Karpas-422 (cell line): ENCODE measurements at regions not wholly inside any gene's neighbourhood (a gene's known extent, or its start where the extent isn't known, plus 50 kb on each side); places are given as distances from the start of the nearest gene placed in this dataset.
A peak's percentile ranks its signal among the peaks of the same experiment; 100 is the strongest.

Experiments
- DNase-seq: peaks from one replicate; pipeline ENCODE4 v3.0.0-alpha.2; 2015
- H2AFZ ChIP-seq: fragments of 200-600 bp; sonication (generic); 2 replicates; pipeline ENCODE4 v1.6.1; 2014; ENCODE audit warnings: antibody characterized with exemption, low read length, mixed read lengths
- H3K27ac ChIP-seq: fragments of 200-600 bp; sonication (generic); 2 replicates; pipeline ENCODE4 v1.5.1; 2014; ENCODE audit warnings: mild to moderate bottlenecking, low read length, moderate library complexity
- H3K27me3 ChIP-seq: fragments of 200-600 bp; sonication (generic); 2 replicates; pipeline ENCODE4 v1.6.1; 2014; ENCODE audit warnings: low read length, mixed read lengths
- H3K36me3 ChIP-seq: fragments of 200-600 bp; sonication (generic); 2 replicates; pipeline ENCODE4 v1.6.1; 2014; ENCODE audit warnings: low read length, mixed read lengths; ENCODE audit not compliant: insufficient read depth
- H3K4me1 ChIP-seq: fragments of 200-600 bp; sonication (generic); 2 replicates; pipeline ENCODE4 v1.6.1; 2014; ENCODE audit warnings: mild to moderate bottlenecking, low read length, mixed read lengths
- H3K4me2 ChIP-seq: fragments of 200-600 bp; sonication (generic); 2 replicates; pipeline ENCODE4 v1.6.1; 2014; ENCODE audit warnings: low read length, low read depth, mild to moderate bottlenecking; ENCODE audit not compliant: poor library complexity, severe bottlenecking
- H3K4me3 ChIP-seq: fragments of 200-600 bp; sonication (generic); 2 replicates; pipeline ENCODE4 v1.5.1; 2014; ENCODE audit warnings: mild to moderate bottlenecking, antibody characterized with exemption, low read length, mixed read lengths
- H3K79me2 ChIP-seq: fragments of 200-600 bp; sonication (generic); 2 replicates; pipeline ENCODE4 v1.6.1; 2014; ENCODE audit warnings: mild to moderate bottlenecking, low read length, mixed read lengths
- H3K9ac ChIP-seq: fragments of 200-600 bp; sonication (generic); 2 replicates; pipeline ENCODE4 v1.6.0; 2014; ENCODE audit warnings: low read length
- H3K9me2 ChIP-seq: fragments of 200-600 bp; sonication (generic), shearing (Covaris generic); replicated peaks from 2 replicates; pipeline ENCODE4 v1.6.0; 2014; ENCODE audit warnings: mild to moderate bottlenecking, low read length, moderate library complexity; ENCODE audit not compliant: insufficient read depth
- H3K9me3 ChIP-seq: fragments of 300-700, 200-600 bp; sonication (generic); 2 replicates; pipeline ENCODE4 v1.6.1; 2014; ENCODE audit warnings: low read length, mixed read lengths
- H4K20me1 ChIP-seq: fragments of 200-600 bp; sonication (generic); 2 replicates; pipeline ENCODE4 v1.6.1; 2014; ENCODE audit warnings: mild to moderate bottlenecking, antibody characterized with exemption, low read length, low read depth; ENCODE audit not compliant: insufficient read depth

GRCh38 chr7:50155755-50156154, 62.7 kb upstream of the ZPBP start:
- H3K4me3 ChIP-seq, result no peak overlapping the region
- H3K36me3 ChIP-seq, result no peaks in the 10 kb centered on the region
- no peak overlapping the region for H2AFZ ChIP-seq
- H3K4me1 ChIP-seq, result peaks cover 16% of the 10 kb centered on the region
- no peaks in the 10 kb centered on the region for H3K79me2 ChIP-seq
- no peak overlapping the region for H3K9ac ChIP-seq
- H3K9me3 ChIP-seq, result no peaks in the 10 kb centered on the region
- H3K4me2 ChIP-seq, result no peak overlapping the region
- H3K27ac ChIP-seq, result no peak overlapping the region
- no peaks in the 10 kb centered on the region for H3K27me3 ChIP-seq
- no peaks in the 10 kb centered on the region for H3K9me2 ChIP-seq
- no peak for DNase-seq
- no peaks in the 10 kb centered on the region for H4K20me1 ChIP-seq

DNA sequence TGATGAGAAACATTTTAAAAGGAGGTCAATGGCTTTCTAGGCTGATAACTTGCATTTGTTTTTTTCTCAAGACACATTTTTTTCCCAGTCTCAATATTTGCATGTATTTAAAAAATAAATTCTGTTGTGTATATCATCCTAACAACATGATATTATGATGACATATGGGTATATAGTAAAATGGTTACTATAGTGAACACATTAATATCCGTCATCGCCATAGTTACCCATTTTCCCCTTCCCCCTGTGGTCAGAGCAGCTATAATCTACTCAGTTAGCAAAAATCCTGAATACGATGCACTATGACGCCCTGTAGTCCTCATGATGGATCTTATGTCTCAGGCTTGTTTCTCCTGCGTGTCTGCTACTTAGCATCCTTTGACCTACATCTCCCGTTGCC, 60.9 kb upstream of the ZPBP start:
- Histone ChIP-seq H2AFZ (no peak overlapping the region), H3K36me3 (no peaks in the 10 kb centered on the region), H3K4me2 (no peak overlapping the region), H3K9me3 (no peaks in the 10 kb centered on the region), H3K9ac (no peak overlapping the region), H3K9me2 (no peaks in the 10 kb centered on the region), H3K4me1 (peaks cover 32% of the 10 kb centered on the region), H3K79me2 (no peaks in the 10 kb centered on the region), H3K4me3 (no peak overlapping the region), H4K20me1 (no peaks in the 10 kb centered on the region), H3K27me3 (no peaks in the 10 kb centered on the region), H3K27ac (no peak overlapping the region)
- DNase-seq, result no peak

DNA sequence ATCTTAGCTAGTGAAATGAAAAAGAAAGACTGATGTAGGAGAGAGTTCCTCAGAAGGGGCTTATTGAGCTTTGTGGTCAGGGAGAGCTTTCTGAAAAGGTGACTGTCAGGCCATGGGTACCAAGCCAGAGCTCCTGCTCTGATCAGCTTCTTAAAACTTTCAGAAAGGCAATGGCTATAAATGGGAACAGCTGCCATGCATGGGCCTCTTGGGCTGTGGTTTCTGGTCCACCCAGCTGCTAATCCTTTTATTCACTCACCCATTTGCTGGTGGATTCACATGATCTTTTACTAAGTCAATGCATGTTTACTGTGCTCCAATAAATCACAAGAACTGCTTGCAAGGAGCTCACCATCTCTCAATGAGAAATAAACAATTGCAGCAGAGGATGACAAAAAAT, 60.1 kb upstream of the ZPBP start:
- Histone ChIP-seq H3K4me3 (no peak overlapping the region), H3K27me3 (no peaks in the 10 kb centered on the region), H3K4me2 (no peak overlapping the region), H2AFZ (no peak overlapping the region), H3K9ac (no peak overlapping the region), H3K9me2 (no peaks in the 10 kb centered on the region), H3K27ac (no peak overlapping the region), H3K4me1 (peaks cover 36% of the 10 kb centered on the region), H4K20me1 (no peaks in the 10 kb centered on the region), H3K36me3 (no peaks in the 10 kb centered on the region), H3K79me2 (no peaks in the 10 kb centered on the region), H3K9me3 (no peaks in the 10 kb centered on the region)
- DNase-seq, result no peak

DNA sequence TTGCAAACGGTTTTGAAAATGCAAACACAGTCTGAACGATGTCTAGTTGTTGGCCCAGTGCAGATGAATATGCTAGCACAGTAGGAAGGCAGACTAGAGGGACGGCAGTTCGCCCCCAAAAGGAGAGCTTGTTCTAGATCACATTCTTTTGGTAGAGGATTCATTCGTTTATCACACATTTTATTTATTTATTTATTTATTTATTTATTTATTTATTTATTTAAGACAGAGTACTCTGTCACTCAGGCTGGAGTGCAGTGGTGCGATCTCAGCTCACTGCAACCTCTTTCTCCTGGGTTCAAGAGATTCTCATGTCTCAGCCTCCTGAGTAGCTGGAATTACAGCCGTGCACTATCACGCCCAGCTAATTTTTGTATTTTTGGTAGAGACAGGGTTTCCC, 59.4 kb upstream of the ZPBP start:
- H3K27ac ChIP-seq, result no peak overlapping the region
- no peak overlapping the region for H2AFZ ChIP-seq
- no peak overlapping the region for H3K4me3 ChIP-seq
- H3K9me2 ChIP-seq, result no peaks in the 10 kb centered on the region
- H3K36me3 ChIP-seq, result no peaks in the 10 kb centered on the region
- H3K9ac ChIP-seq, result no peak overlapping the region
- DNase-seq, result no peak
- H4K20me1 ChIP-seq, result no peaks in the 10 kb centered on the region
- no peaks in the 10 kb centered on the region for H3K27me3 ChIP-seq
- H3K4me2 ChIP-seq, result no peak overlapping the region
- H3K9me3 ChIP-seq, result no peaks in the 10 kb centered on the region
- H3K79me2 ChIP-seq, result no peaks in the 10 kb centered on the region
- peaks cover 43% of the 10 kb centered on the region for H3K4me1 ChIP-seq

GRCh38 chr7:50151661-50152060, 58.6 kb upstream of the ZPBP start:
- peak overlapping the region; percentile 16 for H3K4me2 ChIP-seq

DNA sequence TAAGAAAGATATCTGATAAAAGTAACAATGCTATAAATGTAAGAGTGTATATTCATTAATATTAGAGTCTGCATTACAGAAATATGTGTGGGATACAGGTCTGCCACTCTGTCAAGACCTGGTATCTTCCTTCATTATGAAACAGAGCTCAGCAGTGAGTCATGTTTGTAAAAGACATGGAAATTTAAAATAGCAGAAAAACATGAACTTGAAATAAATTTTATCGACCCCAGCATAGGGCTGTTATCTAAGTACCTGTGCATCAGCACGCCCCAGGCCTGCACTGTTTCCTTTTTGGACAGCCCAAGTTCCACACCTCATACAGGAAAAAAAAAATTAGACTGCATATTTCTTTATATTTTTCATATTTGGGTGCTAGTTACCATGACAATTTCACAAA, 58.0 kb upstream of the ZPBP start:
- Histone ChIP-seq H3K27me3 (no peaks in the 10 kb centered on the region), H3K36me3 (no peaks in the 10 kb centered on the region), H3K4me1 (peaks cover 58% of the 10 kb centered on the region), H4K20me1 (no peaks in the 10 kb centered on the region), H3K27ac (no peak overlapping the region), H3K4me2 (peak overlapping the region; percentile 16), H3K79me2 (no peaks in the 10 kb centered on the region), H3K9me3 (no peaks in the 10 kb centered on the region), H2AFZ (no peak overlapping the region), H3K9ac (no peak overlapping the region), H3K4me3 (no peak overlapping the region), H3K9me2 (no peaks in the 10 kb centered on the region)
- DNase-seq, result no peak

More at GRCh38 chr7:50151661-50152060, 58.6 kb upstream of the ZPBP start:
- H2AFZ ChIP-seq, result no peak overlapping the region
- no peaks in the 10 kb centered on the region for H4K20me1 ChIP-seq
- no peaks in the 10 kb centered on the region for H3K27me3 ChIP-seq
- no peaks in the 10 kb centered on the region for H3K79me2 ChIP-seq
- H3K9me2 ChIP-seq, result no peaks in the 10 kb centered on the region
- no peak overlapping the region for H3K27ac ChIP-seq
- no peak for DNase-seq
- no peaks in the 10 kb centered on the region for H3K36me3 ChIP-seq
- no peak overlapping the region for H3K9ac ChIP-seq
- H3K4me3 ChIP-seq, result no peak overlapping the region
- H3K4me1 ChIP-seq, result peaks cover 51% of the 10 kb centered on the region
- H3K9me3 ChIP-seq, result no peaks in the 10 kb centered on the region

GRCh38 chr7:50149369-50149768, 56.3 kb upstream of the ZPBP start:
- no peaks in the 10 kb centered on the region for H3K79me2 ChIP-seq
- peaks cover 67% of the 10 kb centered on the region for H3K4me1 ChIP-seq
- no peaks in the 10 kb centered on the region for H3K9me3 ChIP-seq
- H3K4me2 ChIP-seq, result no peak overlapping the region
- no peak for DNase-seq
- no peaks in the 10 kb centered on the region for H4K20me1 ChIP-seq
- H2AFZ ChIP-seq, result no peak overlapping the region
- H3K36me3 ChIP-seq, result no peaks in the 10 kb centered on the region
- no peak overlapping the region for H3K9ac ChIP-seq
- H3K27ac ChIP-seq, result no peak overlapping the region
- H3K4me3 ChIP-seq, result no peak overlapping the region
- H3K9me2 ChIP-seq, result no peaks in the 10 kb centered on the region
- no peaks in the 10 kb centered on the region for H3K27me3 ChIP-seq

DNA sequence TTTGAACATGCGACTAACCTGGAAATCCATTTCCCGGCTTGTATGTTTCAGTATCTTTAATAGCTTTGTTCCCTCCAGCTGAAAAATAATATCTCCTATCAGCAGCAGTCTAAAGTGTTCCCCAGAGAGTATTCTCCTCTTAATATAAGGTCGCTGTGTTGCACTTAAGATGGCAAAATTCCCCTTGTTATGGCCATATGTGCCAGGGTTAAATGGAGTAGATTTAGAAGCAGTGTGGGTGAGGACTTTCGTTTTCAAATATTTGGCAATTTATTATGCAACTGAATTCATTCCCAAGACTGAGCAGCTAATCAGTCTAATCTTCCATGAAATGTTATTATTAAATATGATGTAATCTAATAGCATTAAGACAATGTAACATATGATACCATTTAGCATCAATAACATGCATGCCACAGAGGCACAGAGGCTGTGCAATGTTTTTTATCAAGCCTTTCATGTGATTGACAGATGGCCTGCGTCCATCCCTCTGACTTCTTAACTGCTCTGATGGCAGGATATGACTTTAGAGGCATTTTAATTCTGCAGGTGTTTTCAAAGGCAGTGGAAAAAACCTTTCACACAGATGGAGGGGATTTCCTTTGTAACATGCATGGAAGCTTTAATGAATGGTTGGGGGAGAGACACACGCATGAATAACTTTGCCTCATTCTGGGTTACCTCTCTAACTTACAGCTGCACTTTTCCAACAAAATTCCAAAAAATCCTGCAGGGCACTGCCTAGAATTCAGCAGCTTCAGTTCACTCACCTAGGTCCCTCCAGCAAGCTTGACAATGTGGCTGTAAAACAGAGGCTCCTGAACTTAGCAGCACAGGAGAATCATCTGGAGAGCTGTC, 55.1 kb upstream of the ZPBP start:
- no peaks in the 10 kb centered on the region for H4K20me1 ChIP-seq
- DNase-seq, result no peak
- H2AFZ ChIP-seq, result no peak overlapping the region
- peaks cover 76% of the 10 kb centered on the region for H3K4me1 ChIP-seq
- no peaks in the 10 kb centered on the region for H3K9me2 ChIP-seq
- 0 out of 2 replicates have a peak overlapping the region, but pooled peaks have one; percentile 0 for H3K27ac ChIP-seq
- peak overlapping the region; percentile 2 for H3K4me2 ChIP-seq
- no peaks in the 10 kb centered on the region for H3K9me3 ChIP-seq
- H3K27me3 ChIP-seq, result no peaks in the 10 kb centered on the region
- H3K79me2 ChIP-seq, result no peaks in the 10 kb centered on the region
- no peak overlapping the region for H3K9ac ChIP-seq
- H3K4me3 ChIP-seq, result no peak overlapping the region
- no peaks in the 10 kb centered on the region for H3K36me3 ChIP-seq
